HEK293 (cell line): ENCODE measurements at regions not wholly inside any gene's neighbourhood (a gene's known extent, or its start where the extent isn't known, plus 50 kb on each side); places are given as distances from the start of the nearest gene placed in this dataset.

Source experiments
- CTCF ChIA-PET: fragments of 350-600 bp; formaldehyde crosslinking; extraction: SDS; loops from one replicate; lab custom pipeline; 2021; ENCODE audit warnings: antibody characterized with exemption; lab: Yijun Ruan, JAX
- POLR2A ChIA-PET: fragments of 300-600 bp; formaldehyde crosslinking; extraction: SDS; loops from one replicate; lab custom pipeline; 2020; ENCODE audit warnings: antibody characterized with exemption, inconsistent platforms; lab: Yijun Ruan, JAX
- H3K27ac ChIP-seq: fragments of 200-500 bp; sonication (Bioruptor generic); 2 replicates; pipeline ENCODE4 v1.5.1; 2014; ENCODE audit warnings: low read depth, low read length, control low read depth, inconsistent platforms; ENCODE audit errors: extremely low read depth
- H3K36me3 ChIP-seq, 2 experiments: fragments of 200-500 bp in 1 of 2; sonication (Bioruptor generic) in 1 of 2; 1 replicate in 1 of 2; 2 replicates in 1 of 2; pipeline ENCODE4 v1.5.1; 2014 to 2017; ENCODE audit warnings: inconsistent platforms in 2 of 2, low read length in 2 of 2; ENCODE audit not compliant: control insufficient read depth in 2 of 2, insufficient read depth in 1 of 2
- H3K4me1 ChIP-seq: fragments of 200-500 bp; sonication (Bioruptor generic); 2 replicates; pipeline ENCODE4 v1.5.1; 2014; ENCODE audit warnings: mild to moderate bottlenecking, low read length, inconsistent platforms; ENCODE audit not compliant: control insufficient read depth, insufficient read depth
- H3K4me3 ChIP-seq: 2 replicates; pipeline ENCODE4 v1.5.1; 2011; ENCODE audit warnings: low read depth, mild to moderate bottlenecking, control low read depth, low read length, moderate library complexity
- H3K9me3 ChIP-seq: fragments of 200-500 bp; sonication (Bioruptor generic); 2 replicates; pipeline ENCODE4 v1.5.1; 2014; ENCODE audit warnings: low read depth, low read length, inconsistent platforms; ENCODE audit not compliant: control insufficient read depth, insufficient read depth
- BCL11B ChIP-seq: fragments of 450-650 bp; formaldehyde crosslinking; IDR thresholded peaks from 2 replicates; pipeline ENCODE4 v1.5.1; 2016; ENCODE audit warnings: low read depth, missing biosample characterization, missing genetic modification characterization
- GLIS1 ChIP-seq: fragments of 450-650 bp; formaldehyde crosslinking; IDR thresholded peaks from 2 replicates; pipeline ENCODE4 v1.5.1; 2016; ENCODE audit warnings: missing biosample characterization, missing genetic modification characterization
- KLF16 ChIP-seq: fragments of 450-650 bp; formaldehyde crosslinking; IDR thresholded peaks from 2 replicates; pipeline ENCODE4 v1.5.1; 2017; ENCODE audit warnings: missing biosample characterization, missing genetic modification characterization
- KLF9 ChIP-seq: fragments of 450-650 bp; formaldehyde crosslinking; IDR thresholded peaks from 2 replicates; pipeline ENCODE4 v1.5.1; 2016; ENCODE audit warnings: missing biosample characterization, missing genetic modification characterization, low read depth
- MYNN ChIP-seq: fragments of 450-650 bp; formaldehyde crosslinking; IDR thresholded peaks from 2 replicates; pipeline ENCODE4 v1.5.1; 2016; ENCODE audit warnings: missing biosample characterization, missing genetic modification characterization, borderline replicate concordance
- MZF1 ChIP-seq: fragments of 450-650 bp; formaldehyde crosslinking; IDR thresholded peaks from 2 replicates; pipeline ENCODE4 v1.5.1; 2017; ENCODE audit warnings: missing biosample characterization, missing genetic modification characterization, borderline replicate concordance
- ZBTB17 ChIP-seq: fragments of 450-650 bp; formaldehyde crosslinking; IDR thresholded peaks from 2 replicates; pipeline ENCODE4 v1.5.1; 2016; ENCODE audit warnings: missing biosample characterization, missing genetic modification characterization
- ZBTB44 ChIP-seq: fragments of 450-650 bp; IDR thresholded peaks from 2 replicates; pipeline ENCODE4 v1.5.1; 2018; ENCODE audit warnings: missing biosample characterization, mild to moderate bottlenecking, missing genetic modification characterization
- ZFP37 ChIP-seq: fragments of 450-650 bp; formaldehyde crosslinking; IDR thresholded peaks from 2 replicates; pipeline ENCODE4 v1.5.1; 2016; ENCODE audit warnings: missing biosample characterization, missing genetic modification characterization
- ZFP69B ChIP-seq: fragments of 450-650 bp; formaldehyde crosslinking; IDR thresholded peaks from 2 replicates; pipeline ENCODE4 v1.5.1; 2016; ENCODE audit warnings: missing biosample characterization, missing genetic modification characterization
- ZNF121 ChIP-seq: fragments of 450-650 bp; formaldehyde crosslinking; IDR thresholded peaks from 2 replicates; pipeline ENCODE4 v1.5.1; 2016; ENCODE audit warnings: missing biosample characterization, missing genetic modification characterization
- ZNF132 ChIP-seq: fragments of 450-650 bp; formaldehyde crosslinking; IDR thresholded peaks from 2 replicates; pipeline ENCODE4 v1.5.1; 2017; ENCODE audit warnings: missing biosample characterization, missing genetic modification characterization, borderline replicate concordance
- ZNF157 ChIP-seq: fragments of 450-650 bp; formaldehyde crosslinking; IDR thresholded peaks from 2 replicates; pipeline ENCODE4 v1.5.1; 2016; ENCODE audit warnings: missing biosample characterization, missing genetic modification characterization
- ZNF2 ChIP-seq: fragments of 450-650 bp; formaldehyde crosslinking; IDR thresholded peaks from 2 replicates; pipeline ENCODE4 v1.5.1; 2016; ENCODE audit warnings: missing biosample characterization, missing genetic modification characterization
- ZNF221 ChIP-seq: fragments of 450-650 bp; formaldehyde crosslinking; IDR thresholded peaks from 2 replicates; pipeline ENCODE4 v1.5.1; 2017; ENCODE audit warnings: missing biosample characterization, missing genetic modification characterization, borderline replicate concordance
- ZNF302 ChIP-seq: fragments of 450-650 bp; formaldehyde crosslinking; IDR thresholded peaks from 2 replicates; pipeline ENCODE4 v1.5.1; 2016; ENCODE audit warnings: missing biosample characterization, missing genetic modification characterization, low read depth
- ZNF311 ChIP-seq: fragments of 450-650 bp; formaldehyde crosslinking; IDR thresholded peaks from 2 replicates; pipeline ENCODE4 v1.5.1; 2017; ENCODE audit warnings: missing biosample characterization, missing genetic modification characterization, borderline replicate concordance
- ZNF529 ChIP-seq: fragments of 450-650 bp; formaldehyde crosslinking; IDR thresholded peaks from 2 replicates; pipeline ENCODE4 v1.5.1; 2017; ENCODE audit warnings: missing genetic modification characterization, missing biosample characterization; ENCODE audit not compliant: insufficient replicate concordance
- ZNF530 ChIP-seq: fragments of 450-650 bp; formaldehyde crosslinking; IDR thresholded peaks from 2 replicates; pipeline ENCODE4 v1.5.1; 2016; ENCODE audit warnings: low read depth, missing biosample characterization, missing genetic modification characterization
- ZNF548 ChIP-seq: fragments of 450-650 bp; formaldehyde crosslinking; IDR thresholded peaks from 2 replicates; pipeline ENCODE4 v1.5.1; 2016; ENCODE audit warnings: missing biosample characterization, missing genetic modification characterization
- ZNF585B ChIP-seq: fragments of 450-650 bp; formaldehyde crosslinking; IDR thresholded peaks from 2 replicates; pipeline ENCODE4 v1.5.1; 2016; ENCODE audit warnings: missing biosample characterization, missing genetic modification characterization
- ZNF658 ChIP-seq: fragments of 450-650 bp; formaldehyde crosslinking; IDR thresholded peaks from 2 replicates; pipeline ENCODE4; 2016; ENCODE audit warnings: missing biosample characterization, missing genetic modification characterization
- ZNF701 ChIP-seq: fragments of 450-650 bp; formaldehyde crosslinking; IDR thresholded peaks from 2 replicates; pipeline ENCODE4 v1.5.1; 2016; ENCODE audit warnings: missing biosample characterization, missing genetic modification characterization
- ZNF792 ChIP-seq: fragments of 450-650 bp; formaldehyde crosslinking; IDR thresholded peaks from 2 replicates; pipeline ENCODE4 v1.5.1; 2016; ENCODE audit warnings: missing biosample characterization, missing genetic modification characterization
- ZSCAN23 ChIP-seq: fragments of 450-650 bp; formaldehyde crosslinking; IDR thresholded peaks from 2 replicates; pipeline ENCODE4 v1.5.1; 2016; ENCODE audit warnings: missing biosample characterization, missing genetic modification characterization
- TF ChIP-seq, protein P1 (sequence below): fragments of 450-650 bp; formaldehyde crosslinking; IDR thresholded peaks from 2 replicates; pipeline ENCODE4 v1.5.1; 2016; ENCODE audit warnings: missing biosample characterization, missing genetic modification characterization
- TF ChIP-seq, protein P2 (sequence below): fragments of 450-650 bp; formaldehyde crosslinking; IDR thresholded peaks from 2 replicates; pipeline ENCODE4 v1.5.1; 2016; ENCODE audit warnings: missing biosample characterization, missing genetic modification characterization
- TF ChIP-seq, protein P3 (sequence below): fragments of 450-650 bp; formaldehyde crosslinking; IDR thresholded peaks from 2 replicates; pipeline ENCODE4 v1.5.1; 2017; ENCODE audit warnings: missing biosample characterization, missing genetic modification characterization

- H3K9me3 ChIP-seq = no peaks in the 10 kb centered on the region
- no peak overlapping the region for H3K4me3 ChIP-seq
- no peaks in the 10 kb centered on the region for H3K36me3 ChIP-seq
- TF ChIP-seq ZNF132 (tag by site-specific recombination) (no peak), ZBTB44 (no peak), ZNF311 (tag by site-specific recombination) (no peak), ZSCAN23 (tag by site-specific recombination) (no peak), ZNF792 (tag by site-specific recombination) (no peak), ZNF2 (no peak), ZNF530 (tag by site-specific recombination) (no peak), KLF16 (tag by site-specific recombination) (no peak), ZBTB17 (tag by site-specific recombination) (no peak), ZNF548 (tag by site-specific recombination) (no peak), ZNF658 (tag by site-specific recombination) (no peak), MYNN (no peak), ZNF121 (tag by site-specific recombination) (no peak), ZNF157 (tag by site-specific recombination) (no peak), ZNF529 (tag by site-specific recombination) (no peak), KLF9 (tag by site-specific recombination) (no peak), ZFP69B (no peak), MZF1 (tag by site-specific recombination) (no peak), ZNF585B (tag by site-specific recombination) (no peak)
- TF ChIP-seq, protein P1, sequence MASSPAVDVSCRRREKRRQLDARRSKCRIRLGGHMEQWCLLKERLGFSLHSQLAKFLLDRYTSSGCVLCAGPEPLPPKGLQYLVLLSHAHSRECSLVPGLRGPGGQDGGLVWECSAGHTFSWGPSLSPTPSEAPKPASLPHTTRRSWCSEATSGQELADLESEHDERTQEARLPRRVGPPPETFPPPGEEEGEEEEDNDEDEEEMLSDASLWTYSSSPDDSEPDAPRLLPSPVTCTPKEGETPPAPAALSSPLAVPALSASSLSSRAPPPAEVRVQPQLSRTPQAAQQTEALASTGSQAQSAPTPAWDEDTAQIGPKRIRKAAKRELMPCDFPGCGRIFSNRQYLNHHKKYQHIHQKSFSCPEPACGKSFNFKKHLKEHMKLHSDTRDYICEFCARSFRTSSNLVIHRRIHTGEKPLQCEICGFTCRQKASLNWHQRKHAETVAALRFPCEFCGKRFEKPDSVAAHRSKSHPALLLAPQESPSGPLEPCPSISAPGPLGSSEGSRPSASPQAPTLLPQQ = no peak
- no peak overlapping the region for H3K27ac ChIP-seq
- ChIA-PET CTCF (interaction anchor here (0.5 kb wide), 1 partner anchor 1920 kb away, joined by 6 read pairs; no protein-coding TSS in a partner anchor), POLR2A (no interaction called here)
- H3K4me1 ChIP-seq = no peaks in the 10 kb centered on the region
Observed at GRCh38 chr18:67919316-67919715, 402.8 kb upstream of the DSEL start.

DNA sequence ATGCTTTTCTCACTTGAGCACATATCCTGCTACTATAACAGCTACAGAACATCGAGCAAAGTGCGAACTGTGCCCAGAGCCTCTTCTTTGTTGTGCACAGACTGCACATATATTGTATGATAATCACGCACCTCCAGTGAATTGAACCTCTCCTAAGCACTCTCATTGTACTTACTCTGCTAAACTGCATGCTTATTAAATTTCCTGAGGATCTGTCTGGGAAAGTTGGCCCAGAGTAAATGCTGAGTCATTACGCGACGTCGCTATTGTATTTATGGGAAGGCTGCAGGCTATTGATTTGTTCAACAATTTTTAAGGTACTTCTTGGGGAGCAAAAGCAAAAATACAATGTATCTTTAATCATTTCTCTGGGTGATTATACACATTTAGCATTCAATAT lies 399.6 kb upstream of the DSEL start:
- Histone ChIP-seq H3K4me1 (no peaks in the 10 kb centered on the region), H3K36me3 (no peaks in the 10 kb centered on the region), H3K27ac (no peak overlapping the region), H3K9me3 (no peaks in the 10 kb centered on the region), H3K4me3 (no peak overlapping the region)
- ChIA-PET POLR2A (no interaction called here), CTCF (no interaction called here)
- no peak for TF ChIP-seq GLIS1 (tag by site-specific recombination)
- TF ChIP-seq BCL11B = no peak
- TF ChIP-seq ZFP37 (tag by site-specific recombination) = no peak
- TF ChIP-seq ZNF658 (tag by site-specific recombination) = no peak
- no peak for TF ChIP-seq ZNF701 (tag by site-specific recombination)
- TF ChIP-seq ZNF221 (tag by site-specific recombination) = no peak
- TF ChIP-seq, protein P2, sequence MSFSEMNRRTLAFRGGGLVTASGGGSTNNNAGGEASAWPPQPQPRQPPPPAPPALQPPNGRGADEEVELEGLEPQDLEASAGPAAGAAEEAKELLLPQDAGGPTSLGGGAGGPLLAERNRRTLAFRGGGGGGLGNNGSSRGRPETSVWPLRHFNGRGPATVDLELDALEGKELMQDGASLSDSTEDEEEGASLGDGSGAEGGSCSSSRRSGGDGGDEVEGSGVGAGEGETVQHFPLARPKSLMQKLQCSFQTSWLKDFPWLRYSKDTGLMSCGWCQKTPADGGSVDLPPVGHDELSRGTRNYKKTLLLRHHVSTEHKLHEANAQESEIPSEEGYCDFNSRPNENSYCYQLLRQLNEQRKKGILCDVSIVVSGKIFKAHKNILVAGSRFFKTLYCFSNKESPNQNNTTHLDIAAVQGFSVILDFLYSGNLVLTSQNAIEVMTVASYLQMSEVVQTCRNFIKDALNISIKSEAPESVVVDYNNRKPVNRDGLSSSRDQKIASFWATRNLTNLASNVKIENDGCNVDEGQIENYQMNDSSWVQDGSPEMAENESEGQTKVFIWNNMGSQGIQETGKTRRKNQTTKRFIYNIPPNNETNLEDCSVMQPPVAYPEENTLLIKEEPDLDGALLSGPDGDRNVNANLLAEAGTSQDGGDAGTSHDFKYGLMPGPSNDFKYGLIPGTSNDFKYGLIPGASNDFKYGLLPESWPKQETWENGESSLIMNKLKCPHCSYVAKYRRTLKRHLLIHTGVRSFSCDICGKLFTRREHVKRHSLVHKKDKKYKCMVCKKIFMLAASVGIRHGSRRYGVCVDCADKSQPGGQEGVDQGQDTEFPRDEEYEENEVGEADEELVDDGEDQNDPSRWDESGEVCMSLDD (tag by site-specific recombination) = no peak
- TF ChIP-seq, protein P3, sequence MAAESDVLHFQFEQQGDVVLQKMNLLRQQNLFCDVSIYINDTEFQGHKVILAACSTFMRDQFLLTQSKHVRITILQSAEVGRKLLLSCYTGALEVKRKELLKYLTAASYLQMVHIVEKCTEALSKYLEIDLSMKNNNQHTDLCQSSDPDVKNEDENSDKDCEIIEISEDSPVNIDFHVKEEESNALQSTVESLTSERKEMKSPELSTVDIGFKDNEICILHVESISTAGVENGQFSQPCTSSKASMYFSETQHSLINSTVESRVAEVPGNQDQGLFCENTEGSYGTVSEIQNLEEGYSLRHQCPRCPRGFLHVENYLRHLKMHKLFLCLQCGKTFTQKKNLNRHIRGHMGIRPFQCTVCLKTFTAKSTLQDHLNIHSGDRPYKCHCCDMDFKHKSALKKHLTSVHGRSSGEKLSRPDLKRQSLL (tag by site-specific recombination) = no peak
- TF ChIP-seq ZNF302 (tag by site-specific recombination) = no peak
